D341Med (cell line): ENCODE measurements at regions not wholly inside any gene's neighbourhood (a gene's known extent, or its start where the extent isn't known, plus 50 kb on each side); places are given as distances from the start of the nearest gene placed in this dataset.
A peak's percentile ranks its signal among the peaks of the same experiment; 100 is the strongest.

Experiments used
- DNase-seq: peaks from one replicate; pipeline ENCODE4 v3.0.0; 2012; ENCODE audit warnings: low spot score

GRCh38 chr3:146838221-146838620 lies 233.1 kb upstream of the PLSCR5 start:
- DNase-seq: no peak

- DNase-seq: no peak
These were observed 229.8 kb upstream of the PLSCR5 start for GRCh38 chr3:146834917-146835316.

- no peak for DNase-seq
These were observed 227.8 kb upstream of the PLSCR5 start for GRCh38 chr3:146832857-146833458.

GRCh38 chr3:146831659-146832058 lies 226.5 kb upstream of the PLSCR5 start:
- DNase-seq: no peak

- no peak for DNase-seq
These were observed 225.1 kb upstream of the PLSCR5 start for GRCh38 chr3:146830231-146830630.

- DNase-seq: no peak
These were observed 222.7 kb upstream of the PLSCR5 start for GRCh38 chr3:146827836-146828235.

- no peak for DNase-seq
These were observed 218.5 kb upstream of the PLSCR5 start for GRCh38 chr3:146823622-146824021.

- DNase-seq: no peak
These were observed 213.7 kb upstream of the PLSCR5 start for GRCh38 chr3:146818866-146819265.

- DNase-seq: no peak
These were observed 213.2 kb upstream of the PLSCR5 start for GRCh38 chr3:146818301-146818700.

- DNase-seq: peak; percentile 27
These were observed 212.6 kb upstream of the PLSCR5 start for GRCh38 chr3:146817704-146818103.

- DNase-seq: no peak
These were observed 209.6 kb upstream of the PLSCR5 start for GRCh38 chr3:146814601-146815315.

GRCh38 chr3:146813496-146813895 lies 208.3 kb upstream of the PLSCR5 start:
- DNase-seq: no peak

GRCh38 chr3:146803745-146804144 lies 198.6 kb upstream of the PLSCR5 start:
- peak; percentile 37 for DNase-seq

- no peak for DNase-seq
These were observed 196.3 kb upstream of the PLSCR5 start for GRCh38 chr3:146801492-146801891.

- DNase-seq: no peak
These were observed 195.3 kb upstream of the PLSCR5 start for GRCh38 chr3:146800484-146800883.

- DNase-seq: no peak
These were observed 190.9 kb upstream of the PLSCR5 start for GRCh38 chr3:146796078-146796477.

GRCh38 chr3:146783446-146783845 lies 178.3 kb upstream of the PLSCR5 start:
- DNase-seq: no peak

GRCh38 chr3:146781606-146782005 lies 176.5 kb upstream of the PLSCR5 start:
- no peak for DNase-seq

GRCh38 chr3:146781059-146781458 lies 175.9 kb upstream of the PLSCR5 start:
- no peak for DNase-seq

GRCh38 chr3:146780251-146780650 lies 175.1 kb upstream of the PLSCR5 start:
- DNase-seq: no peak

- DNase-seq: no peak
These were observed 172.8 kb upstream of the PLSCR5 start for GRCh38 chr3:146777941-146778340.

GRCh38 chr3:146772211-146772743 lies 167.1 kb upstream of the PLSCR5 start:
- no peak for DNase-seq

GRCh38 chr3:146770881-146771280 lies 165.7 kb upstream of the PLSCR5 start:
- DNase-seq: no peak

GRCh38 chr3:146770301-146770700 lies 165.2 kb upstream of the PLSCR5 start:
- no peak for DNase-seq
